Tongue (tissue), 1 donor: ENCODE measurements at regions not wholly inside any gene's neighbourhood (a gene's known extent, or its start where the extent isn't known, plus 50 kb on each side); places are given as distances from the start of the nearest gene placed in this dataset.
"Not testable (repeated sequence)": the region's sequence is repeated elsewhere in the genome, so short reads cannot be mapped to it uniquely, and the experiment has no call there.

ENCODE experiments used
- DNase-seq: peaks from one replicate; pipeline ENCODE4 v3.0.0-alpha.2; 2015

DNA sequence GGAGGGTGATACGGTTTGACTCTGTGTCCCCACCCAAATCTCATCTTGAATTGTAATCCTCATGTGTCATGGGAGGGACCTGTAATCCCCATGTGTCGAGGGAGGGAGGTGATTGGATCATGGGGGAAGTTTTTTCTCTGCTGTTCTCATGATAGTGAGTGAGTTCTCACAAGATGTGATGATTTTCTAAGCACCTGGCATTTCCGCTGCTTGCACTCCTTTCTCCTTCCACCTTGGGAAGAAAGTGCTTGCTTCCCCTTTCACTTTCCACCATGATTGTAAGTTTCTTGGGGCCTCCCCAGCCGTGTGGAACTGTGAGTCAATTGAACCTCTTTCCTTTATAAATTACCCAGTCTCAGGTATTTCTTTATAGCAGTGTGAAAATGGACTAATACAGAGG, 932.6 kb upstream of the LRATD1 start:
- not testable (repeated sequence) for DNase-seq

DNA sequence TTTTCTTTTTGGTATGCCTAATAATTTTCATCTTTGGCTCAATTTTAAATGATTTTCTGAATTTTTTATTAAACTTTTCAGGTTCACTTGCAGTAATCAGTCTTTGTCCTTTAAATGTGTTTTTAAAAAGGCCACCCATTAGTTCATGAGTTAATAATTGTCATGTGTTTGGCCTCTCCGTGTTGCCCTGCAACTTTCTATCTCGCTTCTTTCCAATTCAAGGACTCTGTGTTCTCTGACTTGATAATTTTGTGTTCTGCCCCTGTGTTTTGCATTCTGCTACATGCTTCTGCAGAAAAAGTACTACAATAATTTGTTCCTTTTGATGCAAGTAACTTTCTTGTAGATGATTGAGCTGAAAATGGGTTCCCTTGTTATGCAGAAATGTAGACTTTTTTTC, 921.4 kb upstream of the LRATD1 start:
- DNase-seq = no peak

DNA sequence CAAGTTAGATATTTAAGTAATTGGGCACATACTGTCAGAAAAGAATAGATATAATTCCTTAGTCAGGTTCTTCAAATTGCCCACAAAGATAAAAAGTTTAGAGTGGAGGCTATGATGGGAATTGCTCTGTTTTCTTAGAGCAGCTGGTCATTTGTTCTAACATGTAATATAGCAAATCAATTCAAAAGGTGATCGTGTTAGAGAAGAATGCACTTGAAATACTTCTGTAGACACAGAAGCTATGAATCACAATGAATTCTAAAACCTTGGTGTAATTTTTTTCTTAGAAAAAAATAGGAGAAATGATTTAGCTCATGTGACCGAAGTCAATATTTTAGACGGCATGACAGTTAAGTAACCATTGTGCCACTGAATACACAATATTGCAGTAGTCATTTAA, 918.1 kb upstream of the LRATD1 start:
- no peak for DNase-seq

DNA sequence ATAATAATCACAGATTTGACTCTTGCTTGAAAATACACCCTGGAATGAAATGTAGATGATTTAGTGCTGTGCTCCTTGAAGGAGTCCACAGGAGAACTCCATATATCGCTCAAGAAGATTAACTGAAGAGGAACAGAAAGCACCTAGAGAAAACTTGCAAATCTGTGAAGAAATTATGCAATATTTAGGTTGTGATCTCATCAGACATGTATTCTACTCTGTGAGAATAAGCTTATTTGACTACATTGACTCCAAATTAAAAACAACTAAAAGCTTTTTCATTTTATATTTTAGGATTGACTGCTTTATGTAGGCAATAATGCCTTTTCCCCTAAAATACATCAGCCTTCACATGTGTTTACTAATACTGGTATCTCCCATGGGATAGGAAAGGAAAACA, 906.6 kb upstream of the LRATD1 start:
- DNase-seq = no peak

DNA sequence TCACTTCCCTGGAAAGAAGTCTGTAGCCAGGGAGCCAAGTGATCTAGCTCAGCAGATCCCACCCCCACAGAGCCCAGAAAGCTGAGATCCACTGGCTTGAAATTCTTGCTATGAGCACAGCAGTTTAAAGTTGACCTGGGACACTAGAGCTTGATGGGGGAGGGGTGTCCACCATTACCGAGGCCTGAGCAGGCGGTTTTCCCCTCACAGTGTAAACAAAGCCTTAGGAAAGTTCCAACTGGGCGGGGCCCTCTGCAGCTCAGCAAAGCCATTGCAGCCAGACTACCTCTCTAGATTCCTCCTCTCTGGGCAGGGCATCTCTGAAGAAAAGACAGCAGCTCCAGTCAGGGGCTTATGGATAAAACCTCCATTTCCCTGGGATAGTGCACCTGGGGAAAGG, 887.2 kb upstream of the LRATD1 start:
- DNase-seq = no peak

DNA sequence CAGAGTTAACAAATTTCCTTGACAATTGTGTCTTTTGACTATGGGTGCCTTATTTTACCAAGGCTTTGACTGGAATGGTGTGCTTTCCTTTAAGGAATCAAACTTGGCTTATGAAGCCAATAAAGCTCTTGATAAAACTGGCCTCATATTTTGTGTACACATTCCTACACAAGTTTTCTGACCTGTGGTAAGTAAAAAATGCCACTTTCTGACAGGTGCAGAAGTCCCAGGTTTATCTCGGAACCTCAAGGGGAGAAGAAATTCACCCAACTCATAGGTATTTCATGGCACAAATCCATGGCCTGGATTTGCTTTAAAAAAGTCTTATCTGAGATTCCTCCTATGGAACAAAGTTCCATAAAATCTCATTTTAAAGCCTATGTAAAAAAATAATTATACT, 880.6 kb upstream of the LRATD1 start:
- no peak for DNase-seq

DNA sequence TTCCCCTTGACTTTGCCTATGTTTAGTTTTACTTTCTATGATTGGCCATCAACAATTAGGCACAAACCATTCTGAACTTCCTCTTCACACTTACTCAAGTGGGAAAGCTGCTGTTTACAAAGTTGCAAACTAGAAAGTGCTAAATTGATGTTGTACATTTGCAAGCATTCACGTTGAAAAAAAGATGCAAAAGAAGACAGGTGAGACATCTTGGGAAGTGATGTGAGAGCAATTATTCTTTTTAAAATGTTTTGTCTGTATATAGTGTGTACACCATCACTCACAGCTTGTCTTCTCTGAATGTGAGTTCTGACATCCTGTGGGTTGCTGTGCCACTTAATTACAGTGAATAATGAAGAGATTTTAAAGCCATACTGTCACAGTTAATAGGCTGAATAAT, 874.1 kb upstream of the LRATD1 start:
- no peak for DNase-seq

DNA sequence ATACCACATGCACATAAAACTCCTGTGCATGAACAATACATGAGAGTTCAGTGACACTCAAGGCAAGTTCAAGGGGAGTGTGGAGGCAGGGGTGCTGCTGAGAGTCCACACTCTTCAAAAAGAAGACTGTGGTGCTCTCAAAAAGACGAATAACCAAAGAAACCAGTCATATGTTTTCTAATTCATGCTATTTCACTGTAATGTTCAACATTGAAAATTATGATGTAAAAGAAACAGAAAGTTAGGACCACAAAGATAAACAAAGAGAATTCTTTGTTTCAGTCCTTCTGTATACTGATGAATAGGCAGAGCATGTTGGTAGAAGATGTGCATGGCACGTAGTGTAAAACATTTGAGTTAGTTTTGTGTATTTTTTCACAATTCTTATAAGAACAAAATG, 864.2 kb upstream of the LRATD1 start:
- no peak for DNase-seq

DNA sequence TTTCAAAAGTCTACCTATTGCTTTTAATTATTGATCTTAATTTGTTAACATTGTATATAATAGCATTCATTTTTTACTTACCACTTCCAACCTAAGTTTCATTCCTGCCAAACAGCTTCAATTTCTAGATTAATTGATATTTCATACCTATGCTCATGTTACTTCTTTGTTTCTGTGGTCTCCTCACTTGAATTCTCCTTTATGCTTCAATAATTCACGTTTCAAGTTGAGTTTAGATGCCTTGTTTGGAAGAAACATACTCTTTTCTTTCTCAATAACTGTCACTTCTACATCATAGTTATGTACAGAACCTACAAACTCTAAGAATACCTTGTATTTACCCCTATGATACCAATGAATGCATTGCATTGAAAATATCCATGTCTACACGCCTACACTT, 862.2 kb upstream of the LRATD1 start:
- no peak for DNase-seq

- peak; percentile 63 for DNase-seq
Measured at GRCh38 chr2:13779996-13780395, 852.5 kb upstream of the LRATD1 start.

- no peak for DNase-seq
Measured at GRCh38 chr2:13791019-13791547, 841.4 kb upstream of the LRATD1 start.

GRCh38 chr2:13806539-13806938, 826.0 kb upstream of the LRATD1 start:
- no peak for DNase-seq

GRCh38 chr2:13813236-13813635, 819.3 kb upstream of the LRATD1 start:
- no peak for DNase-seq

DNA sequence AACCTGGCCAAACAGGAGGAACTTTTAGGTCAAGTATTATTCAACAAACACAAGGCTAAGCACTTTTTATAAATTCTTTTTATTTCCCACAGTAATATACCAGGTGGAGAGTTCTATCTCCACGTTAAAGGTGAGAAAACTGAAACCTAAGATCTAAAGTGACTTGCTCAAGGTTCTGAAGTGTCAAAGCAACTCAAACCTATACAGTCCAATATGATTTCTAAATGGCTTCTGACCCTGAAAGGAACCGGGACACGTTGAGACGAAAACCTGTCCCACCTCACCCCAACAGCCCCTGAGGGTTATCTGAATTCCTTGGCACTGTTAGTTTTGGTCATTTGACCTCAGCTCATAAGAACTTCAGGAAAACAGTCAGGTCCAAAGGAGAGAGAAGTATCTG, 814.5 kb upstream of the LRATD1 start:
- DNase-seq = no peak

DNA sequence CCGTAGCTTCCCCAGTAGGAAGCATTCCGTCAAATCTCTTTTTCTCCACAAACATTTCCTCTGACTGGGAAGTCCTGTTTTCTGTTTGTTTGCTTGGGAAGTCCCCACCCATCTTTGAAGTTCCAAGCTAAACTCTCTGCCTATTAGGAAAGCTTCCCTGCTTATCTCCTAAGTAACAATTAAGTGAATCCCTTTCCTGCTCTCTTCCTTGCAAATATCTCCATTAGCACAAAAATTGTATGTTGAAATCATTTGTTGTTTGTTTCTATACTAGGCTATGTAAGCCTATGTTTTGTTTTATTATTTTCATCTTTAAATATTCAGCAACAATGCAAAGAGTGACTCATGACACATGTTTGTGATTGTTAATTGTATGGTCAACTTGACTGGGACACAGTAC, 812.6 kb upstream of the LRATD1 start:
- DNase-seq = no peak

GRCh38 chr2:13821255-13821880, 811.1 kb upstream of the LRATD1 start:
- no peak for DNase-seq

DNA sequence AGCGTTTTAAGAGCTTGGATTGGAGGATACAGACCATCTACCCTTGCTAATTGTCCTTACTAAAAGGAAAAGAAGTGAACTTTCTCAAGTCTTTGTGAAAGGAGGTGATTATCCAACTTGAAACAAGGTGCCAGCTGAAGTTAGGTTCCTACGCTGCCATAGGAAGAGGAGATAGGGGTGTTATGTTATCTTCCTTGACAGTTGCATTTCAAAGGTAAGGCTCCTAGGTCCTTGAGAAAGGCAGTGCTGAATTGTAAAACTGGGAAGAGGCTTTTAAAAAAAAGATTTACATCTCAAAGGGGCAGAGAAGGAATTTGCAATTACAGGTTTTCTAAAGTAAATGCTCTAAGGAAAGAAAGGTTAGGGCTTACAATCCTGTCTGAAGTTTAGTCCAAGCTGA, 810.2 kb upstream of the LRATD1 start:
- no peak for DNase-seq

DNA sequence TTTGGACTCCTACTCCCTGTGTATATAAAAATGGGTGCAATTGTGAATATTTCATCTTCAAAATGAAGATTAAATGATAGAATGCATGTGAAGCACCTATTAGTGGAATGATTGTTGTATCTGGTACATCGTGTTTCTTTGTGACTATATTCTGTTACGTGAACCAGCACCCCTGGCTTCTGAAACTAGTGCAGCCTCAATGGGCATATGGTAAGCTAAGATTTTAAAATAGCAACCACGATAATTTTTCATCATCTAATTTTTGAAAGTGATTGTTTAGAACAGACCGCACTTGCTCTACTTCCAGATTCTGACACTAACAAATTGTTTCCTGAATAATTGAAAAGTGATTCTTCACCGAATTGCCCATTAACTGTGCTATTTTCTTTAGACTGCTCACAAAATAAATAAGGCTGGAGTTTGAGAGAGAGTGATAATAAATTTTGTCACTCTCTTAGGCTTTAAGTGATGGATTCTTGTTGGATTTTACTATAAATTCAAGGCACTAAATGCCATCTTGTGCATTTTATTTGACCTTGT, 806.1 kb upstream of the LRATD1 start:
- no peak for DNase-seq

DNA sequence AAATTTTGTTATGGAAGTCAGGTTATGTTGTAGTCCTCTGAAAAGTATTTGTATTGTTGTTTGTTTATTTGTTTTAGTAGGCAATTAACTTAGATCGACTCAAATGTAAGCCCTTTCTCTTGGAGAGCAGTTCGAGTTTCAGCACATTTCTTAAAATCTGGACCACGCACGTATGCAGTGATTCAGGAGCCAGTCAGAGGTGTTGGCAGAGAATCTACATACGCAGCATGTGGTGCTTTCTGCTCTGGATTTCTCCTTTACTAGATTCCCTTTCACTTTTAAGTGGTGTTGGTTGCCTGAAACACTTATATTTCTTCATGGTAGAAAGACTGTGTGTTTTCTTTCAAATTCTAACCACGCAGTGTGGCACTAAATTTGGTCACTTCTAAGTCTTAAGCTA, 773.9 kb upstream of the LRATD1 start:
- DNase-seq = no peak

- not testable (repeated sequence) for DNase-seq
Measured at GRCh38 chr2:13868275-13868674, 764.2 kb upstream of the LRATD1 start.

GRCh38 chr2:13876491-13877037, 756.0 kb upstream of the LRATD1 start:
- no peak for DNase-seq

DNA sequence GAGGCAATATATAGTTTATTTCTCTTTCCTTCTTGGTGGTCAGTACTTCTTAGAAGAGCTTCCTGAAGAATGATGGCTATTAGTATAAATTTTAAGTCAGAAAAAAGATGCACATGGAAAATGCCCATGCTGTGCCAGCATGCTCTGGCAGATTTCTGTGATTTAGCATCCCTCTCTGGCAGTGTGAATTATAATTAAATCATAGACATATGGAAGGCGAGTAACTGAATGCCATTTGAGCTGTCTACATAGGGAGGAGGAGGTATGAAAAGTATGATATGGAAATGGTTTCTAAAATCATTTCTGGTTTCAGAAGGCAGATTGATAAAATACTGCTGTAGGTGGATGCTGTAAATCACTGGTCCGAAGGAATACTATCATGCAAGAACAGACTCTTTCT, 754.9 kb upstream of the LRATD1 start:
- no peak for DNase-seq

DNA sequence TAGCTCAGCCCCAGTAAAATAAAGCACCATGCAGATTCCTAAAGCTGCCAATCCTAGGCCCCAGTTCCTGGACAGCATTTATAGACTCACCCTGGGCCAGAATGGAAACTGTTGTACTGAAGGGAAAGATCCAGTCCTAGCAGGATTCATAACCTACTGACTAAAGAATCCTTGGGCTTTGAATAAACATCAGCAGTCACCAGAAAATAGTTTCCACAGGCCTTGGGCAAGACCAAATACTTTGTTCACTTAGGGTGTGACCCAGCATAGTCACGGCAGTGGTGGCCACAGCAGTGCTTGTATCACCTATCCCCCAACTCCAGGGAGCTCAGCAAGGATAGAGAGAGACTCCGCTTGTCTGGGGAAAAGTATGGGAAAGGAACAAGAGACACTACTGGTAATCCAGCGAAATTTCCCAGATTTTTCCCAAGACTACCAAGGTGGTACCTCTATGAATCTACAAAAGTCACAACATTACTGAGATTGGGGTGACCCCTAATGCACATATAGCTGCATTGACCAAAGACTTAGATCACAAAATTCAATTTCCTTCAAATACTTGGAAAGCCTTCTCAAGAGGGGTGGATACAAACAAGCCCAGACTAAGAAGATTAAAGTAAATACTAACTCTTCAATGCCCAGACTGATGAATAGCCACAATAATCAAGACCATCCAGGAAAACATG, 748.1 kb upstream of the LRATD1 start:
- no peak for DNase-seq

DNA sequence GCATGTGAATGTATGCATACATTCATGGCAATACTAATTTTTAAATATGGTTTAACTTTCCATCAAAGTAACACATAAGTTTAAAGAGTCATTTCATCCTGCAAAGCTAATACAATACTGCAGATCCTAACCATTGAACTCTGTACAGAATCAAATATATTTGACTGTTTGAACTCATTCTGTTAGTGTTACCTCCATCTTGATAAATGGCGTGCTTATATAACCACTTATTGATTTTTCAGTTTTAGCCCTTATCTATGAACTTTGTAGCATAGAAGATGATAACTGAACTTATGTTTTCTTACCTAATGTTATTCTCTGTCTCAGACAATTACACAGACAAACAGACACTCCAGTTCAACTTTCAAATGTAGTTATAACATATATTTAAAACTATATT, 731.0 kb upstream of the LRATD1 start:
- DNase-seq = no peak
